Erythroblast (primary cell): ENCODE measurements at regions not wholly inside any gene's neighbourhood (a gene's known extent, or its start where the extent isn't known, plus 50 kb on each side); places are given as distances from the start of the nearest gene placed in this dataset.

Source experiments
- GATA1 ChIP-seq: IDR thresholded peaks from 2 replicates; pipeline ENCODE4 v1.6.1; 2011; ENCODE audit warnings: low read depth, mild to moderate bottlenecking, control low read depth, low read length, moderate library complexity
- POLR2A ChIP-seq: IDR thresholded peaks from 2 replicates; pipeline ENCODE4 v1.6.1; 2011; ENCODE audit warnings: mild to moderate bottlenecking, low read length

DNA sequence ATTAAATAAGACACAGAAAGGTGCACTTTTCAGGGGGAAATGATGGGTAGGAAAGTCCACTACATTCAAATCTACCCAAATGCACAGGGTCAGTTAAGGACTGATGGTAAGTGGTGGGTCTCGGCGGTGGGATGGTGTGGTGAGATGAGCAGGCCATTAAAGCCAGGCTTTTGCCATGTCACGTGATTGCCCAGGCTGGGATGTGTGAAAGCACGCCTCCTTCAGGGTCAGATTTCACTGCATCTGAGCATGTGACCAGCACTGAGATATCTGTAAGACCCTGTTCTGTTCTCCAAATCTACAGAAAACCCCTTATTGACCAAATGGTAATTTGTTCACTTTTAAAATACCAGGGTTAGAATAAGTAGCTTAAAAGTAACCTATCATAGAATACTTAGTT, 301.5 kb downstream of the MEX3B start:
- TF ChIP-seq POLR2A (no peak), GATA1 (no peak)
